Stimulated activated effector memory CD8-positive, alpha-beta T cell treated with anti-CD3 and anti-CD28 coated beads, Interleukin-12 subunit alpha, Interleukin-12 subunit beta, amount 100 ng/mL, for 72 hours (primary cell): ENCODE measurements at regions not wholly inside any gene's neighbourhood (a gene's known extent, or its start where the extent isn't known, plus 50 kb on each side); places are given as distances from the start of the nearest gene placed in this dataset.

ENCODE experiments used
- ATAC-seq: fragments of 150-1000 bp; cut with Tn5 transposase; 2 replicates; pipeline ENCODE4 v1.10.0; 2021
- DNase-seq, 2 donors: peaks; one replicate each; pipeline ENCODE4 v3.0.0; 2021 to 2022; ENCODE audit warnings: low spot score in 2 of 2
- H3K27ac Mint-ChIP-seq: one replicate; pipeline ENCODE4 v1.8.0; 2022; ENCODE audit warnings: mild to moderate bottlenecking, mixed read lengths
- H3K36me3 Mint-ChIP-seq: one replicate; pipeline ENCODE4 v1.8.0; 2022; ENCODE audit warnings: mild to moderate bottlenecking, mixed read lengths
- H3K4me1 Mint-ChIP-seq: one replicate; pipeline ENCODE4 v1.8.0; 2022; ENCODE audit warnings: mixed read lengths
- H3K4me3 Mint-ChIP-seq: one replicate; pipeline ENCODE4 v1.8.0; 2022; ENCODE audit warnings: mild to moderate bottlenecking, mixed read lengths
- H3K9me3 Mint-ChIP-seq: one replicate; pipeline ENCODE4 v1.8.0; 2022; ENCODE audit warnings: mixed read lengths

GRCh38 chr1:195097316-195097715, 1510.9 kb downstream of the KCNT2 start:
- Mint-ChIP-seq H3K4me3 (no peak overlapping the region), H3K27ac (no peak overlapping the region), H3K36me3 (no peaks in the 10 kb centered on the region), H3K4me1 (no peaks in the 10 kb centered on the region), H3K9me3 (peaks cover 3% of the 10 kb centered on the region)
- DNase-seq: no peak
- peak; percentile 61 for ATAC-seq

- no peaks in the 10 kb centered on the region for H3K36me3 Mint-ChIP-seq
Observed at GRCh38 chr1:195096051-195096521, 1512.2 kb downstream of the KCNT2 start.

GRCh38 chr1:195085196-195085595, 1523.0 kb downstream of the KCNT2 start:
- H3K9me3 Mint-ChIP-seq: no peaks in the 10 kb centered on the region
- H3K4me3 Mint-ChIP-seq: no peak overlapping the region
- H3K36me3 Mint-ChIP-seq: no peaks in the 10 kb centered on the region
- H3K4me1 Mint-ChIP-seq: no peaks in the 10 kb centered on the region
- no peak overlapping the region for H3K27ac Mint-ChIP-seq
- DNase-seq: no peak
- no peak for ATAC-seq

More at GRCh38 chr1:195096051-195096521, 1512.2 kb downstream of the KCNT2 start:
- H3K27ac Mint-ChIP-seq: no peak overlapping the region
- no peaks in the 10 kb centered on the region for H3K4me1 Mint-ChIP-seq
- DNase-seq (no peak), ATAC-seq (peak; percentile 19)
- peaks cover 3% of the 10 kb centered on the region for H3K9me3 Mint-ChIP-seq
- no peak overlapping the region for H3K4me3 Mint-ChIP-seq

- ATAC-seq (no peak), DNase-seq (no peak)
- H3K4me3 Mint-ChIP-seq: no peak overlapping the region
- no peaks in the 10 kb centered on the region for H3K9me3 Mint-ChIP-seq
- no peaks in the 10 kb centered on the region for H3K4me1 Mint-ChIP-seq
- H3K27ac Mint-ChIP-seq: no peak overlapping the region
- H3K36me3 Mint-ChIP-seq: no peaks in the 10 kb centered on the region
Observed at GRCh38 chr1:195082183-195082582, 1526.1 kb downstream of the KCNT2 start.

GRCh38 chr1:195076682-195077081, 1531.6 kb downstream of the KCNT2 start:
- H3K9me3 Mint-ChIP-seq: no peaks in the 10 kb centered on the region
- no peak overlapping the region for H3K27ac Mint-ChIP-seq
- ATAC-seq (no peak), DNase-seq (no peak)
- no peaks in the 10 kb centered on the region for H3K36me3 Mint-ChIP-seq
- no peak overlapping the region for H3K4me3 Mint-ChIP-seq
- no peaks in the 10 kb centered on the region for H3K4me1 Mint-ChIP-seq

- H3K36me3 Mint-ChIP-seq: no peaks in the 10 kb centered on the region
- H3K4me1 Mint-ChIP-seq: no peaks in the 10 kb centered on the region
- H3K4me3 Mint-ChIP-seq: no peak overlapping the region
- ATAC-seq: no peak
- H3K27ac Mint-ChIP-seq: no peak overlapping the region
- no peaks in the 10 kb centered on the region for H3K9me3 Mint-ChIP-seq
- DNase-seq: no peak
Observed at GRCh38 chr1:195075973-195076372, 1532.3 kb downstream of the KCNT2 start.

- Mint-ChIP-seq H3K27ac (no peak overlapping the region), H3K4me1 (no peaks in the 10 kb centered on the region), H3K4me3 (no peak overlapping the region), H3K36me3 (no peaks in the 10 kb centered on the region), H3K9me3 (no peaks in the 10 kb centered on the region)
- no peak for ATAC-seq
- no peak for DNase-seq
Observed at GRCh38 chr1:195071461-195071860, 1536.8 kb downstream of the KCNT2 start.

- Mint-ChIP-seq H3K9me3 (peaks cover 2% of the 10 kb centered on the region), H3K27ac (no peak overlapping the region), H3K4me1 (no peaks in the 10 kb centered on the region), H3K4me3 (no peak overlapping the region), H3K36me3 (no peaks in the 10 kb centered on the region)
- DNase-seq: no peak
- peak; percentile 36 for ATAC-seq
Observed at GRCh38 chr1:195065437-195065836, 1542.8 kb downstream of the KCNT2 start.

- ATAC-seq: no peak
- no peaks in the 10 kb centered on the region for H3K4me1 Mint-ChIP-seq
Observed at GRCh38 chr1:195064358-195064757, 1543.9 kb downstream of the KCNT2 start.

GRCh38 chr1:195054217-195054687, 1554.0 kb downstream of the KCNT2 start:
- ATAC-seq: no peak
- no peak for DNase-seq
- Mint-ChIP-seq H3K4me3 (no peak overlapping the region), H3K9me3 (no peaks in the 10 kb centered on the region), H3K36me3 (no peaks in the 10 kb centered on the region), H3K27ac (no peak overlapping the region), H3K4me1 (no peaks in the 10 kb centered on the region)

More at GRCh38 chr1:195064358-195064757, 1543.9 kb downstream of the KCNT2 start:
- Mint-ChIP-seq H3K27ac (no peak overlapping the region), H3K9me3 (peaks cover 2% of the 10 kb centered on the region), H3K36me3 (no peaks in the 10 kb centered on the region), H3K4me3 (no peak overlapping the region)
- no peak for DNase-seq

GRCh38 chr1:195053478-195053877, 1554.8 kb downstream of the KCNT2 start:
- Mint-ChIP-seq H3K36me3 (no peaks in the 10 kb centered on the region), H3K9me3 (no peaks in the 10 kb centered on the region), H3K27ac (no peak overlapping the region), H3K4me1 (no peaks in the 10 kb centered on the region), H3K4me3 (no peak overlapping the region)
- DNase-seq: no peak
- ATAC-seq: no peak

GRCh38 chr1:195047772-195048171, 1560.5 kb downstream of the KCNT2 start:
- DNase-seq: no peak
- Mint-ChIP-seq H3K36me3 (no peaks in the 10 kb centered on the region), H3K4me3 (no peak overlapping the region), H3K27ac (no peak overlapping the region), H3K9me3 (no peaks in the 10 kb centered on the region), H3K4me1 (no peaks in the 10 kb centered on the region)
- ATAC-seq: no peak

GRCh38 chr1:195045072-195045471, 1563.2 kb downstream of the KCNT2 start:
- no peak overlapping the region for H3K27ac Mint-ChIP-seq
- no peak for ATAC-seq
- H3K36me3 Mint-ChIP-seq: no peaks in the 10 kb centered on the region

GRCh38 chr1:195030793-195031192, 1577.4 kb downstream of the KCNT2 start:
- Mint-ChIP-seq H3K4me3 (no peak overlapping the region), H3K9me3 (peaks cover 7% of the 10 kb centered on the region), H3K4me1 (no peaks in the 10 kb centered on the region), H3K36me3 (no peaks in the 10 kb centered on the region), H3K27ac (no peak overlapping the region)
- ATAC-seq (peak; percentile 51), DNase-seq (no peak)

More at GRCh38 chr1:195045072-195045471, 1563.2 kb downstream of the KCNT2 start:
- no peak overlapping the region for H3K4me3 Mint-ChIP-seq
- DNase-seq: no peak
- H3K4me1 Mint-ChIP-seq: no peaks in the 10 kb centered on the region
- H3K9me3 Mint-ChIP-seq: no peaks in the 10 kb centered on the region

GRCh38 chr1:195026792-195027191, 1581.4 kb downstream of the KCNT2 start:
- Mint-ChIP-seq H3K36me3 (no peaks in the 10 kb centered on the region), H3K4me1 (no peaks in the 10 kb centered on the region), H3K27ac (no peak overlapping the region), H3K4me3 (no peak overlapping the region), H3K9me3 (peaks cover 3% of the 10 kb centered on the region)
- ATAC-seq (no peak), DNase-seq (no peak)

- no peaks in the 10 kb centered on the region for H3K36me3 Mint-ChIP-seq
- DNase-seq: no peak
- no peak for ATAC-seq
- H3K4me3 Mint-ChIP-seq: no peak overlapping the region
- no peaks in the 10 kb centered on the region for H3K4me1 Mint-ChIP-seq
- H3K27ac Mint-ChIP-seq: no peak overlapping the region
- peaks cover 4% of the 10 kb centered on the region for H3K9me3 Mint-ChIP-seq
Observed at GRCh38 chr1:195019385-195019784, 1588.9 kb downstream of the KCNT2 start.

GRCh38 chr1:195012995-195013394, 1595.2 kb downstream of the KCNT2 start:
- Mint-ChIP-seq H3K36me3 (no peaks in the 10 kb centered on the region), H3K27ac (no peak overlapping the region), H3K9me3 (peaks cover 4% of the 10 kb centered on the region), H3K4me1 (no peaks in the 10 kb centered on the region), H3K4me3 (no peak overlapping the region)
- DNase-seq: no peak
- no peak for ATAC-seq
